Retinal pigment epithelial cell (primary cell): ENCODE measurements at regions not wholly inside any gene's neighbourhood (a gene's known extent, or its start where the extent isn't known, plus 50 kb on each side); places are given as distances from the start of the nearest gene placed in this dataset.

Source experiments
- DNase-seq: peaks from one replicate; pipeline ENCODE4 v3.0.0-alpha.2; 2010; ENCODE audit warnings: low read depth
- H3K4me3 ChIP-seq: 2 replicates; pipeline ENCODE4 v1.5.1; 2011; ENCODE audit warnings: mild to moderate bottlenecking, low read length, control low read depth, moderate library complexity
- TF ChIP-seq, protein P1 (sequence below): conservative IDR thresholded peaks from 2 replicates; pipeline ENCODE4 v1.5.1; 2011; ENCODE audit warnings: low read depth, low read length, control low read depth, inconsistent platforms

DNA sequence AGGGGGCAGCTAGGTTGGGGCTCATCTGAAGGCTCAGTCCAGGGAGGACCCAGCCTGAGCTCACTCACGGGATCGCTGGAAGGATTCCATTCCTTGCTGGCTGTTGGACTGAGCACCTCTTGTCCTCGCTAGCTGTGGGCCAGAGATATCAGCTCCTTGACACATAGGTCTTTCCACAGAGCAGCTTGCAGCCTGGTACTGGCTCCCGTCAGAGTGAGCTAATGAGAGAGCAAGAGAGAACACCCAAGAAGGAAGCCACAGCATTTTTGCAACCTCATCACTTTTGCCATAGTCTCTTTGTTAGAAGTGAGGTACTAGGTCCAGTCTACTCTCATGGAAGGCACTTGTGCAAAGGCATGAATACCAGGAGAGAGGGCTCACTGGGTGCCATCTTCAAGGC is 179.9 kb downstream of the CDC5L start:
- H3K4me3 ChIP-seq = no peak overlapping the region
- DNase-seq = no peak
- TF ChIP-seq, protein P1, sequence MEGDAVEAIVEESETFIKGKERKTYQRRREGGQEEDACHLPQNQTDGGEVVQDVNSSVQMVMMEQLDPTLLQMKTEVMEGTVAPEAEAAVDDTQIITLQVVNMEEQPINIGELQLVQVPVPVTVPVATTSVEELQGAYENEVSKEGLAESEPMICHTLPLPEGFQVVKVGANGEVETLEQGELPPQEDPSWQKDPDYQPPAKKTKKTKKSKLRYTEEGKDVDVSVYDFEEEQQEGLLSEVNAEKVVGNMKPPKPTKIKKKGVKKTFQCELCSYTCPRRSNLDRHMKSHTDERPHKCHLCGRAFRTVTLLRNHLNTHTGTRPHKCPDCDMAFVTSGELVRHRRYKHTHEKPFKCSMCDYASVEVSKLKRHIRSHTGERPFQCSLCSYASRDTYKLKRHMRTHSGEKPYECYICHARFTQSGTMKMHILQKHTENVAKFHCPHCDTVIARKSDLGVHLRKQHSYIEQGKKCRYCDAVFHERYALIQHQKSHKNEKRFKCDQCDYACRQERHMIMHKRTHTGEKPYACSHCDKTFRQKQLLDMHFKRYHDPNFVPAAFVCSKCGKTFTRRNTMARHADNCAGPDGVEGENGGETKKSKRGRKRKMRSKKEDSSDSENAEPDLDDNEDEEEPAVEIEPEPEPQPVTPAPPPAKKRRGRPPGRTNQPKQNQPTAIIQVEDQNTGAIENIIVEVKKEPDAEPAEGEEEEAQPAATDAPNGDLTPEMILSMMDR = no peak

DNA sequence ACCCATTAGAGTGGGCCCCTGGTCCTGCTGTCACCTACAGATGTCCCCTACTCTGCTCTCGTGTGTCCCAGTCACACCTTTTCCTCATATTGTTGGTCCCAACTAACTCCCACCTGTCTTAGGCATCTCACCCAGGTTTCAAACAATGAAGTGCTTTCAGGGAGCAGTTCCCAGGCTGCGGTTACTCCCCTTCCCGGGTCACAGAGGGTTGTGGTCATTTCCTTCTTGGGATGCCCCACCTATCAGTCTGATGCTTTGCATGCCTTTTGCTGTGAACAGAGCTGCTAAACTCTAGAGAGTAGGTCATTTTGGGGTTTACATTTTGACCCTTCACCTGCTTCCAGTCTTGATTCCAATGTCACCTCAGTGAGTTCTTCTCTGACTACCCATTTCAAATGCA is 181.6 kb downstream of the CDC5L start:
- TF ChIP-seq, protein P1 = no peak
- no peak for DNase-seq
- H3K4me3 ChIP-seq = no peak overlapping the region

DNA sequence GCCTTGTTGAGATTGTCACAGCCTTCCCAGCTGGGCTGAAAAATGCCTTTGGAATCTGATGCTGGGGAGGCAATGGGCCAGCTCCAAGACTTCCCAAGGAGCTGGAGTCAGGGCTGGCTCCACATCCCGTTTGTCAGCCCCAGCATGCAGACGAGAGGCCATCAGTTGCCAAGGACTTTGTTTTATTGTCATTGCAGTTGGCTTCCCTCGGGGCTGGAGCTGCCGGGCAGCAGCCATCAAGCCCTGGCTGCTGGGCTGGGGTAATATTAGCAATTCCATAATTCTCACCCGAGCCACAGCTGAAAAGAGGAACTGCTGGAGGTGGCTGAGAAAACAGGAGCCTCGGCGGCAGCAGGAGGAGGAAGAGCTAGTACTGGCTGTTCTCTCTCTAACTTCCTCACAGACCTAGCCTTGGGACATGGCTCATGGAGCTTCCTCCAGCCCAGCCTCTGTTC is 182.5 kb downstream of the CDC5L start:
- TF ChIP-seq, protein P1 = no peak
- no peak for DNase-seq

DNA sequence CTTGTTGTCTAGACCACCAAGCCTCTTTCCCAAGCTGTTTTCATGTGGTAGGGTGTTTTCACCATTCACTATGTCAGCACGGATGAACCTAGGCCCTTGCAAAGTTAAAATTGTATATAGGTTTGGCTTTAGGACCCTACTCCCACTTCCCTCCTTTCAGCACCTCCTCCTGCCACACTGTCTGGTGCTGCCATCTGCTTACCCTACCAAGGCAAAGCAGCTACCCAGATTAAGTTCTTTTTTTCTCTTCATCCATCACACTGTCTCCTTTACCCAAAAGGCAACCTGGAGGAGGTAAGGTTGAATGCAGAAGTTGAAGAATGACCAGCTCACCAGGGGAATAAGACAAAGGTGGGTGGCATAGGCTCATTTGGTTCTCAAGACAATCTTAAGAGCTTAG is 184.0 kb downstream of the CDC5L start:
- TF ChIP-seq, protein P1 = no peak
- H3K4me3 ChIP-seq = no peak overlapping the region
- DNase-seq = no peak

More for the DNA sequence above, 182.5 kb downstream of the CDC5L start:
- H3K4me3 ChIP-seq = no peak overlapping the region

GRCh38 chr6:44572346-44572745 is 184.8 kb downstream of the CDC5L start:
- DNase-seq = no peak
- TF ChIP-seq, protein P1 = no peak
- no peak overlapping the region for H3K4me3 ChIP-seq

DNA sequence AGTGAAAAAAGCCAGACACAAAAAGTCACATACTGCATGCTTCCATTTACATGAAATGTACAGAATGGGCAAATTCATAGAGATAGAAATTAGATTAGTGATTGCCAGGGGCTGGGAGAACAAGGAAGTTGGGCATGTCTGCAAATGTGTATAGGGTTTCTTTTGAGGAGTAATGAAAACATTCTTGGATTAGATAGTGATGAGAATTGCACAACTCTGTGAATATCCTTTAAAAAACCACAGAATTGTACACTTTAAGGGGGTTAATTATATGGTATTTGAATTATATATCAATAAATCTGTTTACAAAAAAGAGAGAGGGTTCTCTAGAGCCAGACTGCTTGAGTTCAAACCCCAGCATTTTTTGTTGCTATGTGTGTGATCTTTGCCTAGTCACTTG is 188.1 kb downstream of the CDC5L start:
- TF ChIP-seq, protein P1 = no peak
- DNase-seq = no peak
- H3K4me3 ChIP-seq = no peak overlapping the region

DNA sequence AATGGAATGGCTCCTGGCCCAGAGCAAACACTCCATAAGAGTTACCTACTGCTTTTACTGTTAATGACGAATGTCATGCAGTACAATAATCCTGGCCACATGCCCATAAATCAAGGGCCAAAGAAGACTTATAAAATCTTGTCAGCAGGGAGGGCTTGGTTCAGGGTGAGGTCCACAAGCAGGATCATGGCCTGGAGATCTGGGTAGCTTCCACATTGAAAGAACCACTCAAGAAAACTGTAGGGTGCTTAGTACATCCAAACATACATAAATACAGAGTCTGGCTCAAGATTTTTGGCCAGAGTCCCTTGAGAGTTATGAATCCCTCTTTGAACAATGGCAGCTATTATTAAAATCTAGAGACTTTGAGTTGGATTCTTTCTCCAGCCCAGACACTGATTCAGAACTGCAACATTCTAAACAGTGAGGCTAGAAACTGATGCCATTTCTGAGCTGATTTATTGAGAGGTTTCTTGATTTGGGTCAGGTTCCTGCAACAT is 188.7 kb downstream of the CDC5L start:
- TF ChIP-seq, protein P1 = no peak
- no peak overlapping the region for H3K4me3 ChIP-seq
- DNase-seq = no peak
